GM12873 (cell line): ENCODE measurements at regions not wholly inside any gene's neighbourhood (a gene's known extent, or its start where the extent isn't known, plus 50 kb on each side); places are given as distances from the start of the nearest gene placed in this dataset.

Experiments
- CTCF ChIP-seq: IDR thresholded peaks from 2 replicates; pipeline ENCODE4 v1.5.1; 2012; ENCODE audit warnings: low read depth, mild to moderate bottlenecking, moderate library complexity, low read length, control low read depth; ENCODE audit not compliant: insufficient read depth; ENCODE audit errors: missing control alignments

DNA sequence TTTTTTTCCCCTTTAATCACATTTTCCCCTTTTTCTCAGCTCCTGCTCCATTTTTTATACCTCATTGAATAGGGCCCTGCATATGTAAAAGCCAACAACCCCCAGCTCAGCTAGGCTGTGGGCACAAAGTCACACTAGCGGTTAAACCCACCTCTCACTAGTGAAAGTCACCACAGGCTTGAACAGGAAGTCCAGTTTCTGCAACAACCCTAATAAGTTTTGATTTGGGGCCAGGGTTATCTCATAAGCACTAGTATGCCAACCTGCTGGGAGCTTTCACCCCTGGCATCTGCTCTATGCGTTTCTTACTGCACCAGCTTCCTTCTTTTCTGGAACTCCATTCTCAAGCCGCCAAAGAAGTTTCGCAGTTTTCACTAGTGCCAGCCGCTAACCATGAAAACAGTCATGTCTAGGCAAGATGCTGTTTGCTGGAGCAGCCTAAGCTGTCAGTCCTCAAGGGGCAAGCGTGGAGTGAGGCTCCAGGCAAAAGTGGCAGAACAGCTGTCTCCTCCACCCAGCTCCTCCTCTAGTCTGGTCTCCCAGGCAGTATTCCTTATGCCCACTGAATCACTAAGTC, 197.0 kb upstream of the MEIS1 start:
- no peak for TF ChIP-seq CTCF

DNA sequence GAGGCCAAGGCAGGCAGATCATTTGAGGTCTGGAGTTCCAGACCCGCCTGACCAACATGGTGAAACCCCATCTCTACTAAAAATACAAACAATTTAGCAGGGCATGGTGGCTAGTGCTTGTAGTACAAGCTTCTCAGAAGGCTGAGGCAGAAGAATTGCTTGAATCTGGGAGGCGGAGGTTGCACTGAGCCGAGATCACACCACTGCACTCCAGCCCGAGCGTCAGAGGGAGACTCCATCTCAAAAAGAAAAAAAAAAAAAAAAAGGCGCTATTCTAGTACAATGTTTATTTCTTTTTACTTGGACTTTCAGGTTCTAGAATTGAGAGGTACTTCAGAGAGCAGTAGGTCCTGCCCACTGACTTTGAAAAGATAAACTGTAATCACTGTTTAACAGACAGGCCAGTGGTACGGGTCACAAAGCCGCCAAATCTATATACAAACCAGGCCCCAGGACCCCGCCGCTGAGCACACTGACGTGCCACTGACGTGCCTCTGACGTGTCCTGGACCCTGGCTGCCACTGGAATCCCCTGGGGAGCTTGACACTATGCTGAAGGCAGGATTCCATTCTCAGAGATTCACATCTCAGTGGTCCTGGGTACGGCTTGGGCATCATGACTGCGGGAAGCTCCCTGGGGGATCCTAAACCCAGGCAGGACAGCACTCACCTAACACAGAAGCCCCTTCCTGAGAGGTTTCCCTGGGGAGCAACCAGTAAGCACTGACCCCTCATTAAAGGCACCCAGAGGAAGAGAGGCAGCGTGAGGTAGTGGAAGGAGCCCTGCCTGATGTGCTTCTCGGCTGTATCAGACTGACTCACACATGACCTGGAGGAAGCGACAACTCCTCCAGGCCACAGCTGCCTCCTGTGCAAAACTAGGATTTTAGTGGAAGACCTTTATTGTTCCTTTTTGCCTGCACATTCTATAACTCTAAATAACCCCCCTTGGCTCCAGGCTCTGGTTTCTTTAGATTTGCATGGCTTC, 197.8 kb upstream of the MEIS1 start:
- TF ChIP-seq CTCF: no peak

DNA sequence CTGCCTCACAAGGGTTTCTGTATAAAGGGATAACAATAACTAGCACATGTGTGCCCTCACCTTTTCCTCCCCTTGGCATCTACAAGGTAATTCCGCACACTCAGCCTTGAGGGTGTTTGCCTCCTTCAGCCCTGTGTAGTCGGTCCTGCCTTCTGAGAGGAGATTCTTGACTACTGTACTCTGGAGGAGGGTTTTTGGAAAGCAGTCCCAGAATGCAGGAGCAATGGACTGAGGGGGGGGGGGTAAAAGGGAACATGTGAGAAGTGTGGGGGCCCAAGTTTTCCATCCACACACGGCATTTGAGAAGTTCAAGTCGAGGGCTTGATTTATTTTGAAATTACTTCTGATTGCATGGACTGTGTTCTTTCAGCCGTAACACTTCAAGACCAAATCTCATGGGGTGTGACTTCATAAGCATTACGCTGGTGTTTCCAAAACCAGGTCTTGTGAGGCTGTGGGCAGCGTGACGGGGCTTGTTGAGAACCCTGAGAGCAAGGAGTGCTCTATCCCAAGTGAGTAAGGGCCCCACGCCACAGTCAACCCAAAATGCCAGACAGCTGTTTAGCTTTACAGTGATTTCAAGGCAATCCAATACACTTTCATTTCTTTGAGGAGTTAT, 198.7 kb upstream of the MEIS1 start:
- no peak for TF ChIP-seq CTCF

GRCh38 chr2:66235428-66235827, 199.5 kb upstream of the MEIS1 start:
- no peak for TF ChIP-seq CTCF

DNA sequence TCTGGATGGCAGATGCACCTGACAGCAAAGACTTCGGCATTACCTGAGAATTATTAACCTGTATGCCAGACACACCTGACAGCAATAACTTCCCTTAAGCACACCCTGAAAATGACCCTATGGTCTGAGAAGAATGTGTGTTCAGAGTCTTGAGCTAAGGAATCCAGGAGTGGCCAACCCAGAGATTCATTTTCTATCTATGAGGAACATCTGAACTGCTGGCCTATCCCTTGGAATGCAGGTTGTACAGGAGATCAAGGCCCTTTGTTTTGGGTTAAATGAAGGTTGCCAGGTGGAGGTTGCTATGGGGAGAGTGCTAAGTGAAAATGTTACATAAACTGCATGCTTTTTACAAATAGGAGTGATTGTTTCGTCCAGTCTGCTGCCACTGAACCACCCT, 200.9 kb upstream of the MEIS1 start:
- TF ChIP-seq CTCF: no peak

DNA sequence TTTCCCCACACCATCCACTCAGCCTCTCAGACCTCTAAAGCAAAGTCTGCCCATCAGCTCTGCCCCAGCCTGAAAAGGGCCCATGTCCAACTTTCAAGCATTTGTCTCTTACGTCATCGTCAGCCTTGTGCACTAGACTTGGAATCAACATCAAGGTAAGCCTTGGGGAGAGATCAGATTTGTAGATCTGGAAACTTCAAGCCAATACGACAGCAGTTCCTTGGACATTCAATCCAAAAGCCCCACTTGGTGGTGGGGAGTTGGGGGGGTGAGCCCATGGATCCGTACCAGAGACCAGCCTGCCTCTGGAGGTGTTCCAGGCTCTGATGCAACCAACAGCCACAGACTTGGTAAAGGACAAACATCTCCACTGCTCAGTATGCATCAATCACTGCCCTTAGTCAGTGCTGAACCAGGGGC, 206.8 kb upstream of the MEIS1 start:
- no peak for TF ChIP-seq CTCF

DNA sequence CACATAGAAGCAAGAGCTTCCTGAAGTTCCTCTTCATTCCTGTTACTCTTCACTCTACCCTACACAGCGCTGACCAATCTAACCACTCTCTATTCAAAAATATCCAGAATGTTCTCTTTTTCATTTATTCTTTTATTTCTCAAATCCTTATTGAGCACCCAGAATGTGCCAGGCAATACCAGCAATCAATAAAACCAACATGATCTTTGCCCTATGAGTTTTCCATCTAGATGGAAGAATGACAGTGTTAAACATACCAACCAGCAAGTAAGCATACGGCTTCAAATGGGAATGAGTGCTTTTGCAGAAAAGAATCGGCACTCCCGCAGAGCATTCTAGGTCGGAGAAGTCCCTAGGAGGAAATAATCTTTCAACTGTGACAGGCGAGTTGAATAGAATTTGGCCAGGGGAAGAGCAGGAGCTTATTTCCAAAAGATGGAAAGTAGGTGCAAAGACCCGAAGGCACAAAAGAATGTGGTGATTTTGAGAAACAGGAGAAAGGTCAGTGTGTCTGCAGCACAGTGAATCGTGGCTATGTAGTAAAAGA, 217.8 kb upstream of the MEIS1 start:
- no peak for TF ChIP-seq CTCF
